ENCODE measurements at regions not wholly inside any gene's neighbourhood (a gene's known extent, or its start where the extent isn't known, plus 50 kb on each side); places are given as distances from the start of the nearest gene placed in this dataset.

GRCh38 chr22:47616396-47617020, 854.1 kb downstream of the TBC1D22A start:
- TF ChIP-seq CTCF (IDR thresholded peaks at IDR 0.05) (no peak), POLR2A (IDR thresholded peaks at IDR 0.05) (no peak)

All from tibial nerve (tissue), 3 donors.